H1 (cell line): ENCODE measurements at regions not wholly inside any gene's neighbourhood (a gene's known extent, or its start where the extent isn't known, plus 50 kb on each side); places are given as distances from the start of the nearest gene placed in this dataset.

Experiments used
- POLR2AphosphoS5 ChIP-seq: IDR thresholded peaks from 2 replicates; pipeline ENCODE4 v1.6.1; 2011; ENCODE audit warnings: low read depth, low read length
- SIX5 ChIP-seq: IDR thresholded peaks from 2 replicates; pipeline ENCODE4 v1.6.1; 2011; ENCODE audit warnings: mild to moderate bottlenecking, low read depth, low read length
- TEAD4 ChIP-seq: IDR thresholded peaks from 2 replicates; pipeline ENCODE4 v1.6.1; 2012; ENCODE audit warnings: low read depth, low read length, inconsistent platforms, mixed read lengths
- TF ChIP-seq, protein P1 (sequence below), 3 experiments: IDR thresholded peaks; 1 replicate in 2 of 3; 2 replicates in 1 of 3; pipeline versions ENCODE4 v1.5.1 to v1.6.1; 2011; ENCODE audit warnings: low read length in 3 of 3, mild to moderate bottlenecking in 3 of 3, inconsistent platforms in 2 of 3, low read depth in 1 of 3, moderate library complexity in 1 of 3; ENCODE audit not compliant: insufficient read depth in 1 of 3; ENCODE audit errors: control extremely low read depth in 1 of 3
- TF ChIP-seq, protein P2 (sequence below): IDR thresholded peaks from 2 replicates; pipeline ENCODE4 v1.6.1; 2012; ENCODE audit warnings: low read length, inconsistent platforms

DNA sequence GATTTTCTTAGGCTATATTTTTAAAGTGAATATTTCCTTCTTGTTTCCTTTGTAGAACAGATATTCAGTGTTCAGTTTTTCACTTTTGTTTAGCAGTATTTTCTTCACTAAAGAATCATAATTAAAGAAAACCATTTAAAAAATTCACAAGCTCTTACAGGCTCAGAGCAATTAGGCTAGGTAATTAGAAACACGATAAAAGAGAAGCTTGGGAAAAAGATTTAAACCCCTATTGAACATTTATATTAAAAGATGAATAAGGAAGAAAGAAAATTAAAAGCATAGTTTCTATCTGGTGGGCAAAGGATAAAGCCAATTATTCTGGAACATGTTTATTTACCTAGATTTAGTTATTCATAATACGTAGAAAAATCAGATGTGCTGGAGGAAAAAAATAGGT, 942.6 kb downstream of the PLA2G4A start:
- TF ChIP-seq, protein P1, sequence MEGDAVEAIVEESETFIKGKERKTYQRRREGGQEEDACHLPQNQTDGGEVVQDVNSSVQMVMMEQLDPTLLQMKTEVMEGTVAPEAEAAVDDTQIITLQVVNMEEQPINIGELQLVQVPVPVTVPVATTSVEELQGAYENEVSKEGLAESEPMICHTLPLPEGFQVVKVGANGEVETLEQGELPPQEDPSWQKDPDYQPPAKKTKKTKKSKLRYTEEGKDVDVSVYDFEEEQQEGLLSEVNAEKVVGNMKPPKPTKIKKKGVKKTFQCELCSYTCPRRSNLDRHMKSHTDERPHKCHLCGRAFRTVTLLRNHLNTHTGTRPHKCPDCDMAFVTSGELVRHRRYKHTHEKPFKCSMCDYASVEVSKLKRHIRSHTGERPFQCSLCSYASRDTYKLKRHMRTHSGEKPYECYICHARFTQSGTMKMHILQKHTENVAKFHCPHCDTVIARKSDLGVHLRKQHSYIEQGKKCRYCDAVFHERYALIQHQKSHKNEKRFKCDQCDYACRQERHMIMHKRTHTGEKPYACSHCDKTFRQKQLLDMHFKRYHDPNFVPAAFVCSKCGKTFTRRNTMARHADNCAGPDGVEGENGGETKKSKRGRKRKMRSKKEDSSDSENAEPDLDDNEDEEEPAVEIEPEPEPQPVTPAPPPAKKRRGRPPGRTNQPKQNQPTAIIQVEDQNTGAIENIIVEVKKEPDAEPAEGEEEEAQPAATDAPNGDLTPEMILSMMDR (IDR thresholded peaks at IDR 0.05; ENCODE audit: control extremely low read depth in 1 of 3, insufficient read depth in 1 of 3, low read depth in 1 of 3, low read length in 3 of 3), result no peak
- TF ChIP-seq TEAD4, result no peak
- TF ChIP-seq, protein P2, sequence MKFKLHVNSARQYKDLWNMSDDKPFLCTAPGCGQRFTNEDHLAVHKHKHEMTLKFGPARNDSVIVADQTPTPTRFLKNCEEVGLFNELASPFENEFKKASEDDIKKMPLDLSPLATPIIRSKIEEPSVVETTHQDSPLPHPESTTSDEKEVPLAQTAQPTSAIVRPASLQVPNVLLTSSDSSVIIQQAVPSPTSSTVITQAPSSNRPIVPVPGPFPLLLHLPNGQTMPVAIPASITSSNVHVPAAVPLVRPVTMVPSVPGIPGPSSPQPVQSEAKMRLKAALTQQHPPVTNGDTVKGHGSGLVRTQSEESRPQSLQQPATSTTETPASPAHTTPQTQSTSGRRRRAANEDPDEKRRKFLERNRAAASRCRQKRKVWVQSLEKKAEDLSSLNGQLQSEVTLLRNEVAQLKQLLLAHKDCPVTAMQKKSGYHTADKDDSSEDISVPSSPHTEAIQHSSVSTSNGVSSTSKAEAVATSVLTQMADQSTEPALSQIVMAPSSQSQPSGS, result no peak
- TF ChIP-seq POLR2AphosphoS5, result no peak
- TF ChIP-seq SIX5, result no peak
